ENCODE measurements at regions not wholly inside any gene's neighbourhood (a gene's known extent, or its start where the extent isn't known, plus 50 kb on each side); places are given as distances from the start of the nearest gene placed in this dataset.

- TF ChIP-seq CTCF (IDR thresholded peaks at IDR 0.05) (no peak), POLR2A (IDR thresholded peaks at IDR 0.05) (no peak), POLR2AphosphoS5 (IDR thresholded peaks at IDR 0.05) (no peak)
Observed at GRCh38 chrX:94831364-94831763, 1157.4 kb downstream of the FAM133A start.
